ENCODE measurements at regions not wholly inside any gene's neighbourhood (a gene's known extent, or its start where the extent isn't known, plus 50 kb on each side); places are given as distances from the start of the nearest gene placed in this dataset.

- Histone ChIP-seq H3K4me3 (no peak overlapping the region), H3K27me3 (no peaks in the 10 kb centered on the region), H3K9me3 (no peaks in the 10 kb centered on the region), H3K4me1 (no peaks in the 10 kb centered on the region), H3K36me3 (no peaks in the 10 kb centered on the region), H3K9ac (ENCODE audit: low read depth in 2 of 2, low read length in 2 of 2) (peak overlapping the region in 1 of 2 donors; percentile 5), H3K27ac (no peak overlapping the region)
- no peak for TF ChIP-seq CTCF (IDR thresholded peaks at IDR 0.05)
- no peak for DNase-seq
- intact Hi-C loops (cut with DNase I), result no loop called here
Measured at GRCh38 chr6:168215121-168215808, 104.3 kb downstream of the DACT2 start.

- H3K4me1 ChIP-seq, result no peaks in the 10 kb centered on the region
- no peaks in the 10 kb centered on the region for H3K36me3 ChIP-seq
- no peaks in the 10 kb centered on the region for H3K27me3 ChIP-seq
- H3K4me3 ChIP-seq, result no peak overlapping the region
- no peak overlapping the region for H3K9ac ChIP-seq (ENCODE audit: low read depth in 2 of 2, low read length in 2 of 2)
- no peak overlapping the region for H3K27ac ChIP-seq
- DNase-seq, result no peak
- intact Hi-C loops (cut with DNase I), result no loop called here
- TF ChIP-seq CTCF (IDR thresholded peaks at IDR 0.05), result no peak
- no peaks in the 10 kb centered on the region for H3K9me3 ChIP-seq
Measured at GRCh38 chr6:168214586-168215104, 104.9 kb downstream of the DACT2 start.

GRCh38 chr6:168213121-168213524 lies 106.5 kb downstream of the DACT2 start:
- intact Hi-C loops (cut with DNase I), result no loop called here
- Histone ChIP-seq H3K27ac (no peak overlapping the region), H3K4me3 (no peak overlapping the region), H3K9ac (ENCODE audit: low read depth in 2 of 2, low read length in 2 of 2) (no peak overlapping the region), H3K9me3 (no peaks in the 10 kb centered on the region), H3K27me3 (no peaks in the 10 kb centered on the region), H3K36me3 (no peaks in the 10 kb centered on the region), H3K4me1 (no peaks in the 10 kb centered on the region)
- no peak for DNase-seq
- TF ChIP-seq CTCF (IDR thresholded peaks at IDR 0.05), result no peak

- TF ChIP-seq CTCF (IDR thresholded peaks at IDR 0.05), result no peak
- no peak overlapping the region for H3K9ac ChIP-seq (ENCODE audit: low read depth in 2 of 2, low read length in 2 of 2)
- no peaks in the 10 kb centered on the region for H3K36me3 ChIP-seq
- no peak overlapping the region for H3K4me3 ChIP-seq
- no peak for DNase-seq
- H3K27me3 ChIP-seq, result no peaks in the 10 kb centered on the region
- H3K9me3 ChIP-seq, result no peaks in the 10 kb centered on the region
- no peaks in the 10 kb centered on the region for H3K4me1 ChIP-seq
- intact Hi-C loops (cut with DNase I), result no loop called here
- no peak overlapping the region for H3K27ac ChIP-seq
Measured at GRCh38 chr6:168212362-168212761, 107.2 kb downstream of the DACT2 start.

- DNase-seq, result no peak
- Histone ChIP-seq H3K4me3 (no peak overlapping the region), H3K27me3 (no peaks in the 10 kb centered on the region), H3K4me1 (no peaks in the 10 kb centered on the region), H3K9ac (ENCODE audit: low read depth in 2 of 2, low read length in 2 of 2) (no peak overlapping the region), H3K36me3 (no peaks in the 10 kb centered on the region), H3K27ac (no peak overlapping the region), H3K9me3 (no peaks in the 10 kb centered on the region)
- no peak for TF ChIP-seq CTCF (IDR thresholded peaks at IDR 0.05)
- intact Hi-C loops (cut with DNase I), result no loop called here
Measured at GRCh38 chr6:168211681-168212080, 107.9 kb downstream of the DACT2 start.
